ENCODE measurements at regions not wholly inside any gene's neighbourhood (a gene's known extent, or its start where the extent isn't known, plus 50 kb on each side); places are given as distances from the start of the nearest gene placed in this dataset.

- FAIRE-seq = no peak
Observed at GRCh38 chr12:92089559-92089958, 56.1 kb downstream of the BTG1 start.

GRCh38 chr12:92088805-92089204, 56.8 kb downstream of the BTG1 start:
- no peak for DNase-seq (ENCODE audit: insufficient read length, low spot score)

More at GRCh38 chr12:92089559-92089958, 56.1 kb downstream of the BTG1 start:
- DNase-seq (ENCODE audit: insufficient read length, low spot score) = no peak

GRCh38 chr12:92085736-92086040, 60.0 kb downstream of the BTG1 start:
- DNase-seq (ENCODE audit: insufficient read length, low spot score) = no peak
- no peak for FAIRE-seq

More at GRCh38 chr12:92088805-92089204, 56.8 kb downstream of the BTG1 start:
- FAIRE-seq = no peak

GRCh38 chr12:92085040-92085735, 60.5 kb downstream of the BTG1 start:
- peak; percentile 88 for FAIRE-seq
- no peak for DNase-seq (ENCODE audit: insufficient read length, low spot score)

GRCh38 chr12:92080911-92081285, 64.7 kb downstream of the BTG1 start:
- no peak for DNase-seq (ENCODE audit: insufficient read length, low spot score)
- no peak for FAIRE-seq

GRCh38 chr12:92079054-92079385, 66.6 kb downstream of the BTG1 start:
- peak; percentile 49 for FAIRE-seq
- no peak for DNase-seq (ENCODE audit: insufficient read length, low spot score)

- DNase-seq (ENCODE audit: insufficient read length, low spot score) = no peak
- FAIRE-seq = peak; percentile 4
Observed at GRCh38 chr12:92078167-92079053, 67.2 kb downstream of the BTG1 start.

GRCh38 chr12:92077530-92077929, 68.1 kb downstream of the BTG1 start:
- peak; percentile 57 for FAIRE-seq
- DNase-seq (ENCODE audit: insufficient read length, low spot score) = no peak

GRCh38 chr12:92076101-92076500, 69.5 kb downstream of the BTG1 start:
- peak; percentile 57 for FAIRE-seq
- no peak for DNase-seq (ENCODE audit: insufficient read length, low spot score)

- peak; percentile 93 for FAIRE-seq
- DNase-seq (ENCODE audit: insufficient read length, low spot score) = no peak
Observed at GRCh38 chr12:92075425-92075914, 70.2 kb downstream of the BTG1 start.

- FAIRE-seq = no peak
Observed at GRCh38 chr12:92074889-92075288, 70.8 kb downstream of the BTG1 start.

GRCh38 chr12:92073094-92073493, 72.6 kb downstream of the BTG1 start:
- DNase-seq (ENCODE audit: insufficient read length, low spot score) (no peak), FAIRE-seq (peak; percentile 63)

More at GRCh38 chr12:92074889-92075288, 70.8 kb downstream of the BTG1 start:
- DNase-seq (ENCODE audit: insufficient read length, low spot score) = no peak

- no peak for DNase-seq (ENCODE audit: insufficient read length, low spot score)
- FAIRE-seq = peak; percentile 72
Observed at GRCh38 chr12:92072112-92072511, 73.5 kb downstream of the BTG1 start.

- peak; percentile 52 for FAIRE-seq
- DNase-seq (ENCODE audit: insufficient read length, low spot score) = no peak
Observed at GRCh38 chr12:92070864-92071445, 74.7 kb downstream of the BTG1 start.

GRCh38 chr12:92070054-92070863, 75.4 kb downstream of the BTG1 start:
- FAIRE-seq = peak; percentile 85
- DNase-seq (ENCODE audit: insufficient read length, low spot score) = no peak

GRCh38 chr12:92068459-92068858, 77.2 kb downstream of the BTG1 start:
- DNase-seq (ENCODE audit: insufficient read length, low spot score) (no peak), FAIRE-seq (no peak)

GRCh38 chr12:92065639-92066038, 80.0 kb downstream of the BTG1 start:
- FAIRE-seq = peak; percentile 83

GRCh38 chr12:92065018-92065499, 80.6 kb downstream of the BTG1 start:
- DNase-seq (ENCODE audit: insufficient read length, low spot score) (no peak), FAIRE-seq (peak; percentile 94)

More at GRCh38 chr12:92065639-92066038, 80.0 kb downstream of the BTG1 start:
- no peak for DNase-seq (ENCODE audit: insufficient read length, low spot score)

GRCh38 chr12:92064422-92064821, 81.2 kb downstream of the BTG1 start:
- no peak for DNase-seq (ENCODE audit: insufficient read length, low spot score)
- peak; percentile 81 for FAIRE-seq

GRCh38 chr12:92063641-92064040, 82.0 kb downstream of the BTG1 start:
- DNase-seq (ENCODE audit: insufficient read length, low spot score) (no peak), FAIRE-seq (no peak)

Data from GM19239 (cell line).